Mesenteric fat pad (tissue), 1 donor: ENCODE measurements at regions not wholly inside any gene's neighbourhood (a gene's known extent, or its start where the extent isn't known, plus 50 kb on each side); places are given as distances from the start of the nearest gene placed in this dataset.
"Not testable (repeated sequence)": the region's sequence is repeated elsewhere in the genome, so short reads cannot be mapped to it uniquely, and the experiment has no call there.

Source experiments
- DNase-seq: peaks from one replicate; pipeline ENCODE4 v3.0.0-alpha.2; 2020; ENCODE audit warnings: low spot score
- donor health status: DM: yes; HTN: yes; CAD: no.

GRCh38 chr4:152072001-152072485 is 311.2 kb upstream of the GATB start:
- no peak for DNase-seq

GRCh38 chr4:152070854-152071253 is 310.0 kb upstream of the GATB start:
- no peak for DNase-seq

GRCh38 chr4:152068866-152069265 is 308.1 kb upstream of the GATB start:
- DNase-seq, result no peak

GRCh38 chr4:152065545-152065944 is 304.7 kb upstream of the GATB start:
- DNase-seq, result no peak

GRCh38 chr4:152064753-152065152 is 303.9 kb upstream of the GATB start:
- DNase-seq, result no peak

GRCh38 chr4:152064282-152064681 is 303.5 kb upstream of the GATB start:
- no peak for DNase-seq

- DNase-seq, result no peak
These were observed 302.9 kb upstream of the GATB start for GRCh38 chr4:152063621-152064240.

- no peak for DNase-seq
These were observed 302.3 kb upstream of the GATB start for GRCh38 chr4:152062936-152063620.

GRCh38 chr4:152054731-152055130 is 293.9 kb upstream of the GATB start:
- no peak for DNase-seq

GRCh38 chr4:152052451-152053057 is 291.7 kb upstream of the GATB start:
- DNase-seq, result no peak

- DNase-seq, result not testable (repeated sequence)
These were observed 290.5 kb upstream of the GATB start for GRCh38 chr4:152051332-152051731.

GRCh38 chr4:152050106-152050505 is 289.3 kb upstream of the GATB start:
- no peak for DNase-seq

- no peak for DNase-seq
These were observed 286.6 kb upstream of the GATB start for GRCh38 chr4:152047451-152047850.

GRCh38 chr4:152045807-152046571 is 285.2 kb upstream of the GATB start:
- DNase-seq, result no peak

- DNase-seq, result no peak
These were observed 284.6 kb upstream of the GATB start for GRCh38 chr4:152045449-152045806.

- no peak for DNase-seq
These were observed 283.7 kb upstream of the GATB start for GRCh38 chr4:152044331-152045036.

GRCh38 chr4:152041295-152041694 is 280.5 kb upstream of the GATB start:
- DNase-seq, result no peak

GRCh38 chr4:152039691-152040090 is 278.9 kb upstream of the GATB start:
- no peak for DNase-seq

GRCh38 chr4:152039023-152039481 is 278.2 kb upstream of the GATB start:
- DNase-seq, result no peak

GRCh38 chr4:152038238-152038637 is 277.4 kb upstream of the GATB start:
- no peak for DNase-seq

GRCh38 chr4:152037435-152037834 is 276.6 kb upstream of the GATB start:
- DNase-seq, result no peak
